Epithelial cell of esophagus (primary cell): ENCODE measurements at regions not wholly inside any gene's neighbourhood (a gene's known extent, or its start where the extent isn't known, plus 50 kb on each side); places are given as distances from the start of the nearest gene placed in this dataset.
A peak's percentile ranks its signal among the peaks of the same experiment; 100 is the strongest.
"Not testable (repeated sequence)": the region's sequence is repeated elsewhere in the genome, so short reads cannot be mapped to it uniquely, and the experiment has no call there.

Experiments
- DNase-seq: peaks from one replicate; pipeline ENCODE4 v3.0.0; 2010; ENCODE audit warnings: low read depth
- H3K4me3 ChIP-seq: 2 replicates; pipeline ENCODE4 v1.5.1; 2011; ENCODE audit warnings: mild to moderate bottlenecking, low read length, control low read depth
- TF ChIP-seq, protein P1 (sequence below): IDR thresholded peaks from 2 replicates; pipeline ENCODE4 v1.5.1; 2011; ENCODE audit warnings: low read depth, mild to moderate bottlenecking, low read length, control low read depth, inconsistent platforms; ENCODE audit not compliant: insufficient read depth; ENCODE audit errors: missing control alignments

DNA sequence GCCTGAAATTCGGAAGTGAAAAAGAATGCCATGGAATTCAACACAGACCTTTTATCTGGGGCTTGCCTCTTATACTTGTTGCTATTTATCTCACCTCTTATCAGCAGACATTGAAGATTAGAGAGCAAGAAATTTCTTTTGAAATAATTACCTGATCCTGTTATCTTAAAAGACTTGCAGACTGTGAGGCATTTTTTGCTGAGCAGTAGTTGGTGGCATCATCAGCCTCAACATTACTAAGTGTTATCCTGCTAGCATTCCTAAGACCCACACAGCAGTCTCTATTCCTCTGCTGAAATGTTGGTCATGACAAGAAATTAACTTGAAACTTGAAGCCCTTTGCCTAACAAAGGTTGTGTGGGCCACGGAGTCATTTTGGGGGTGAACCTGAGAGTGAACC is 186.5 kb downstream of the TRIB2 start:
- H3K4me3 ChIP-seq: no peak overlapping the region
- TF ChIP-seq, protein P1, sequence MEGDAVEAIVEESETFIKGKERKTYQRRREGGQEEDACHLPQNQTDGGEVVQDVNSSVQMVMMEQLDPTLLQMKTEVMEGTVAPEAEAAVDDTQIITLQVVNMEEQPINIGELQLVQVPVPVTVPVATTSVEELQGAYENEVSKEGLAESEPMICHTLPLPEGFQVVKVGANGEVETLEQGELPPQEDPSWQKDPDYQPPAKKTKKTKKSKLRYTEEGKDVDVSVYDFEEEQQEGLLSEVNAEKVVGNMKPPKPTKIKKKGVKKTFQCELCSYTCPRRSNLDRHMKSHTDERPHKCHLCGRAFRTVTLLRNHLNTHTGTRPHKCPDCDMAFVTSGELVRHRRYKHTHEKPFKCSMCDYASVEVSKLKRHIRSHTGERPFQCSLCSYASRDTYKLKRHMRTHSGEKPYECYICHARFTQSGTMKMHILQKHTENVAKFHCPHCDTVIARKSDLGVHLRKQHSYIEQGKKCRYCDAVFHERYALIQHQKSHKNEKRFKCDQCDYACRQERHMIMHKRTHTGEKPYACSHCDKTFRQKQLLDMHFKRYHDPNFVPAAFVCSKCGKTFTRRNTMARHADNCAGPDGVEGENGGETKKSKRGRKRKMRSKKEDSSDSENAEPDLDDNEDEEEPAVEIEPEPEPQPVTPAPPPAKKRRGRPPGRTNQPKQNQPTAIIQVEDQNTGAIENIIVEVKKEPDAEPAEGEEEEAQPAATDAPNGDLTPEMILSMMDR: no peak
- no peak for DNase-seq

DNA sequence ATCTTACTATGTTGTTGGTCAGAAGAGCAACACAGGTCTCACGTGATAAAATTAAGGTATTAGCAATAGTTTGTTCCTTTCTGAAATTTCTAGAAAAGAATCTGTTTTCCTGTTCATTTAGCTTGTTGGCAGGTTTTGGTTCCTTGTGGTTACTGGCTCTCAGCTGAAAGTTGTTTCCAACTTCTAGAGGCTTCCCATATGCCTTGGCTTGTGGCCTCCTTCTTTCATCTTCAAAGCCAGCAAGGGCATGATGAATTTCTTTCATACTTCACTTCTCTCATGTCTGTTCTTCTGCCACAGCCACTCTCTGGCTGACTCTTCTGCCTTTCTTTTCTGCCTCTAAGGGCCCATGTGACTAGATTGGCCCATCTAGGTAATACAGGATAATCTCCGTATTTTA is 193.7 kb downstream of the TRIB2 start:
- TF ChIP-seq, protein P1: no peak
- no peak for DNase-seq

DNA sequence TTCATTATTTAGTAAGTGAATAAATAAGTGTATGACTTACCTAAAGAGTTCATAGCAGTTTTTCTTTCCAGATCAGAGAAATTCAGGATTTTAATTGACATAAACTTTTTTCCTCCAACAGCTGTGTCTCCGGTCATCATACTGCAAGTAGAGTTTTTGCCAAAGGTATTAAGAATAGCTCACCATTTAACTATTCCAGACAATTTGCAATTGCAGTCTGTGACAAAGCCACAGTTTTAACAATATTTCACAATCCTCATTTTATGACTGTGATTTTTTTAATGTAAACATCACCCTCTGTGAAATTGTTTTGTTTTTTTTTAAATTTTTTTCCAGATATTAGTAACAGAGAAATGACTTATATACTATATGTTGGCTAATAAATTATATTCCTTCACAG is 199.1 kb downstream of the TRIB2 start:
- no peak overlapping the region for H3K4me3 ChIP-seq
- TF ChIP-seq, protein P1: no peak
- no peak for DNase-seq

More for the DNA sequence above, 193.7 kb downstream of the TRIB2 start:
- no peak overlapping the region for H3K4me3 ChIP-seq

DNA sequence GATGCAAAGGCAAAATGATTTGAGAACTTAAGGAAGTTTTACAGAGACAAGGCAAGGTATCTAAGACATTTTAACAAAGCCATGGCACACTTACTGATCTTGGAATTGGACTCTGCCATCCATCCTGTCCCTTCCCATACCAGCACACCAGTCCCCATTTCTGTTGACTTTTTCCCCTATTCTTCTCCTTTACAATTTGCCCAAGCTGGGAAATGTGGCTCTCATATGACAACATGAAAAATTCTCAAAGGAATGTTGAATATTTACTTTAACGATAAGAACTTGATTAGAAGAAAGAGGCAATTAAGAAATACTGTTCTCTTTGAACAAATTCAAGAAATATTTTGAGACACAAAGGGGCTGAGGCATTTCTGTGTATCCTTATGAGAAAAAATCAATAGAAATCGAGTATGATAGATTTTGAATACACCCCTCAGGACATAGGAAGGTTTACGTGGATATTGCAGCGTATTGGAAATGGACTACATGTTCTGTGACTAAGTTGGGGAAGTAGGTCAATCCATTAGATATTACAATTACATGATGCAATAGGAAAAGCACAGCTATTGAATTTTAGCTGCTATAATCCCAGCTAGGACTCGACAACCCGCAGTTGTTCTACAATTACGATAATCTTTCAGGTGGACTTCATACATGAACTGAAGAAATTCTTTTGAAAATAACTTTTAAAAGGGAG is 201.6 kb downstream of the TRIB2 start:
- TF ChIP-seq, protein P1: no peak
- DNase-seq: no peak
- H3K4me3 ChIP-seq: no peak overlapping the region

DNA sequence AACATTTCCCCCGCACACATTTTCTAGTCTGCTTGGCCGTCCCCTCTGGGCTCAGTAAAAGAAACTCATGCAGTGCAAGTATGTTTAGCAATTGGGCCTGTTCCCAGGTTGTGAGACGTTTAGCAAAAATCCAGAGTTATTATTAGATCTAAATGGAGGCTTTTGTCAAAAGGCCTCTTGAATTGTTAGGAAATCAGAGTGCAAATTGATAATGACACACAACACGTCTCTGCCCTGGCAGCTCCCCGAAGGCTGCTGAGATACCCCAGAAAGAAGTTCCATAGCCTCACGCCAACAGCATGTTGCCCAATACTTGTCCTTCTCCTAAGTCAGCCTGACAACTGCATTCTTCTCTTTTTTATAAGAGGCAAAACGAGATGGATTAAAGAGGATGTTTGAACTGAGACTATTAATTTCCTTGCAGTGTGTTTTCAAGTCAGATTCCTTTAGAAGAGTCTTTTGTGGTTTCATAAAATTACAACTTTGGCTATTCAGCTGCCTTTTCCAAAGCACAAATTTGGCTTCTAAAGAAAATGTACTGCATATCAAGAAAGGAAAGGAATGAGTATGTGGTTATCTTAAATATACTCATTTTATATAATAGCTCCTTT is 202.2 kb downstream of the TRIB2 start:
- TF ChIP-seq, protein P1: no peak
- DNase-seq: peak; percentile 29
- no peak overlapping the region for H3K4me3 ChIP-seq

DNA sequence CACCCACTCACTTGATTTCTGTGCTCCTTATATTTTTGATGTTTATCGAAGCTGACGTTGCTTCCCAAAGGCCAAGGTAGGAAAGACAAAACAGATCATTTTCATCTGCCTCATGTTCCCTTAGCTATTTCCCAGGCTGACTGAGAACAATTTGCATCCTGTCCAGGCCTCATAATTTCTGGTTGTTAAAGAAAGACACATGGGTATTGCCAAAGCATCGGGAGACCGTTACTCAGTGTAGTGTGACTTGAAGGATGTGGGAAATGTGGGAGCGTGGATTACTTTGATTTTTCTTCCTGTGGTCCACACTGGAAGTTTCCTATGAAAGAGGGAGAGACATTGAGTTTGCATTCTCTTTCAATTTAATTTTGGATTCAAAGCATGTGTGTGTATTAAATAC is 204.6 kb downstream of the TRIB2 start:
- no peak overlapping the region for H3K4me3 ChIP-seq
- no peak for DNase-seq
- TF ChIP-seq, protein P1: no peak

DNA sequence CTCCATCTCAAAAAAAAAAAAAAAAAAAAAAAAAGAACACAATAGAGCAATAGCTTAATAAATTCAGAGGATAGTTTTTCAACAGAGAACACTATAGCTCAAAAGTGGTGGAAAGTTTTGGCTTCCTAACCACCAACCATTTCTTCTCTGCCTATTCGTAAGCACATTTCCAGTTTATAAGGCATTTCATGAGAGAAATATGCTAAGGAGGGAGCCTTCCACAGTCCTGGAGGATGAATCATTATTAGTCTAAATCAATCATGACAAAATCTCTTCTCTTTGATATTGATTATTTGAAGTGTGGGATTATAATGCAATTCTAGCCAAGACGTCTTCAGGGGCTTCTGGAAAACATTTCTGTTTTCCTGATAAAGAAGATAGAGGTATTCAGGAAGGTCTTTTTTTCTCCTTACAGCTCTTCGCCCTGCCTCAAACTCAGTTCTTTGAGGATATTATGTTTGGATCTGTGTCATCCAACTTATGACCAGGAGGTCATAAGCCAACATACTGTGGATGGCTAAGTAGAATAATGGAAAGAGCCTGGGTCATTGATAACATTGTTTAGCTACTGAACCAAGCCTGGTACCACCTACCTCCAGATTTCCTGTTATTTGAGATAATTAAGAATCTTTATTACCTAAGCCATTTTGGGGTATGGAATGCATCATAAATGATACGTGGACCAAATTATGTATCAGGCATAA is 207.3 kb downstream of the TRIB2 start:
- no peak for DNase-seq
- H3K4me3 ChIP-seq: no peak overlapping the region
- TF ChIP-seq, protein P1: no peak

DNA sequence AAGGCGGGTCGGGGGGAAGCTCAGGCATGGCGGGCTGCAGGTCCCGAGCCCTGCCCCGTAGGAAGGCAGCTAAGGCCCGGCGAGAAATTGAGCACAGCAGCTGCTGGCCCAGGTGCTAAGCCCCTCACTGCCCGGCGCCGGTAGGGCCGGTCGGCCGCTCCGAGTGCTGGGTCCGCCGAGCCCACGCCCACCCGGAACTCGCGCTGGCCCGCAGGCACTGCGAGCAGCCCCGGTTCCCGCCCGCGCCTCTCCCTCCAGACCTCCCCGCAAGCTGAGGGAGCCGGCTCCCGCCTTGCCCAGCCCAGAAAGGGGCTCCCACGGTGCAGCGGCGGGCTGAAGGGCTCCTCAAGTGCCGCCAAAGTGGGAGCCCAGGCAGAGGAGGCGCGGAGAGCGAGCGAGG is 209.9 kb downstream of the TRIB2 start:
- not testable (repeated sequence) for DNase-seq, H3K4me3 ChIP-seq
